AG10803 (cell line): ENCODE measurements at regions not wholly inside any gene's neighbourhood (a gene's known extent, or its start where the extent isn't known, plus 50 kb on each side); places are given as distances from the start of the nearest gene placed in this dataset.

Source experiments
- DNase-seq: peaks from one replicate; pipeline ENCODE4 v3.0.0; 2010; ENCODE audit warnings: low read depth
- H3K4me3 ChIP-seq: 2 replicates; pipeline ENCODE4 v1.5.1; 2011; ENCODE audit warnings: mild to moderate bottlenecking, low read length, control low read depth
- TF ChIP-seq, protein P1 (sequence below): conservative IDR thresholded peaks from 2 replicates; pipeline ENCODE4 v1.5.1; 2011; ENCODE audit warnings: mild to moderate bottlenecking, low read length, control low read depth, inconsistent platforms

DNA sequence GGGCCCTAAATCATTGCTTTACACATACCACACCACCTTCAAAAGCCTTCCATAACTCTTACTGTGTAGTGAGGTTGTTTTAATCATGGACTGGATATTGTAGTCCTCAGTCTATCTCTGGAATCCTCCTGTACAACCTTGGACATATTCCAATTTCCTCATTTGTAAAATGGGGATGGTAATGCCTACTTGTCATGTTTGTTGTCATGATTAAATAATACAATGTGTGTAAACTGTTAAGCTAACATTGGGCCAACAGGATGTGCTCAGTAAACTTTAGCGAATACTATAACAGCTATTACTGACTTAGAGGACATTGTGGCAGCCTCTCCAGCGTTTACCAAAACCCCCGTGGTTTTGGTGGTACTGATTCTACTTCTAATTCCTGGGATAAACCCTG, 74.7 kb upstream of the PTPRM start:
- no peak overlapping the region for H3K4me3 ChIP-seq
- no peak for DNase-seq
- TF ChIP-seq, protein P1, sequence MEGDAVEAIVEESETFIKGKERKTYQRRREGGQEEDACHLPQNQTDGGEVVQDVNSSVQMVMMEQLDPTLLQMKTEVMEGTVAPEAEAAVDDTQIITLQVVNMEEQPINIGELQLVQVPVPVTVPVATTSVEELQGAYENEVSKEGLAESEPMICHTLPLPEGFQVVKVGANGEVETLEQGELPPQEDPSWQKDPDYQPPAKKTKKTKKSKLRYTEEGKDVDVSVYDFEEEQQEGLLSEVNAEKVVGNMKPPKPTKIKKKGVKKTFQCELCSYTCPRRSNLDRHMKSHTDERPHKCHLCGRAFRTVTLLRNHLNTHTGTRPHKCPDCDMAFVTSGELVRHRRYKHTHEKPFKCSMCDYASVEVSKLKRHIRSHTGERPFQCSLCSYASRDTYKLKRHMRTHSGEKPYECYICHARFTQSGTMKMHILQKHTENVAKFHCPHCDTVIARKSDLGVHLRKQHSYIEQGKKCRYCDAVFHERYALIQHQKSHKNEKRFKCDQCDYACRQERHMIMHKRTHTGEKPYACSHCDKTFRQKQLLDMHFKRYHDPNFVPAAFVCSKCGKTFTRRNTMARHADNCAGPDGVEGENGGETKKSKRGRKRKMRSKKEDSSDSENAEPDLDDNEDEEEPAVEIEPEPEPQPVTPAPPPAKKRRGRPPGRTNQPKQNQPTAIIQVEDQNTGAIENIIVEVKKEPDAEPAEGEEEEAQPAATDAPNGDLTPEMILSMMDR = no peak

DNA sequence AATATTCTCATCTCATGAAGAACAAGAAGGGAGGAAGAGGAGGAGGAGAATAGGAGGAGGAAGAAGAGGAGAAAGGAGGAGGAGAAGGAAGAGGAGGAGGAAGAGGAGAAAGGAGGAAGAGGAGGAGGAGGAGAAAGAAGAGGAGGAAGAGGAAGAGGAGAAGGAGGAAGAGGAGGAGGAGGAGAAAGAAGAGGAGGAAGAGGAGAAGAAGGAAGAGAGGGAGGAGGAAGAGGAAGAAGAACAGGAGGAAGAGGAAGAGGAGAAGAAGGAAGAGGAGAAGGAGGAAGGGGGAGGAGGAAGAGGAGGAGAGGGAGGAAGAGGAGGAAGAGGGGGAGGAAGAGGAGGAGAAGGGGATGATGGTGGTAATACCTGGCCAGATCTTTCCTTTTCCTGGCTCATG, 70.0 kb upstream of the PTPRM start:
- DNase-seq = no peak
- H3K4me3 ChIP-seq = no peak overlapping the region
- TF ChIP-seq, protein P1 = no peak

DNA sequence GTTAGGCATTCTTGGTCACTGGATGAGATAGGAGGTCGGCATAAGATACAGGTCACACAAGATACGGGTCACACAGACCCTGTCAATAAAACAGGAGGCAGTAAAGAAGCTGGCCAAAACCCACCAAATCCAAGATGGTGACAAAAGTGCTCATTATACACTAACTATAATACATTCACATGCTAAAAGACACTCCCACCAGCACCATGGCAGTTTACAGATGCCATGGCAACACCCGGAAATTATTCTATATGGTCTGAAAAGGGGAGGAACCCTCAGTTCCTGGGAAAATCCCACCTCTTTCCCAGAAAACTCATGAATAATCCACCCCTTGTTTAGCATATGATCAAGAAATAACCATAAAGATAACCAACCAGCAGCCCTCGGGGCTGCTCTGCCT, 56.0 kb upstream of the PTPRM start:
- H3K4me3 ChIP-seq = no peak overlapping the region
- no peak for DNase-seq
- TF ChIP-seq, protein P1 = no peak

DNA sequence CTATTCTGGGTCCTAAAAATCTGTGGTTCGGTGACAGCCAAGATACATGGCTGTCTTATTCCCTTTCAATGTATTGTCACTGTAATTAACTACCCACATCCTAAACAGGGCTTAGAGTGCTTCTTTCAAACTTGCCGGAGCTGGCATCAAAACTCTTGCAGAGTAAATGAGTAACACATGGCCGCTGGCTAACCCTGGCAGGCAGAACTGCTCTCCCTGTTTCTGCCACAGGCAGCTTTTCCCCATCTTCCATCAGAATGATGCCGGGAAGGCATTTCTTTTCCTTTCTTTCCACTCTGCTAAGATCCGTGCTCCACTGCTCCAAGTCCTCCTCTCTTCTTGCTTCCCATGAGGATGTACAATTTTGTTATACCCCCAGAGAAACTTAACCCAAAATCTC, 54.8 kb upstream of the PTPRM start:
- H3K4me3 ChIP-seq = no peak overlapping the region
- TF ChIP-seq, protein P1 = no peak
- DNase-seq = peak; percentile 32

DNA sequence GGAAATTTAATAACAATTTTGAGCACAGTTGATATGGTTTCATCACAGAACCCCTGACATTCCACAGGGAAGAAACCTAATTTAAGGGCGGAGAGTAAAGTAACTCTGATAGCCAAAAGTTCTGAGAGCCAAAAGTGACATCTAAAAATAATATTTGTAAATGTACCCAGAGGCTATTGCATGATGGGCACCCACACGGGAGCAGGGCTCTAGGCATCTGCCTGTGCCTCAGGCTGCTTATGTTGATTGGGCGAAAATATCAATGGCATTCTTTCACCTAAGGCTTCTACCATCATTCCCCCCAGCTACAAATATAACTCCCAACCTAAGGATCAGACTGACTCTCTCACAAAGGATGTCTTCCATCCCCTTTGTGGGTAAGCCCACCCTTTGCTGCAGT, 54.1 kb upstream of the PTPRM start:
- TF ChIP-seq, protein P1 = no peak
- H3K4me3 ChIP-seq = no peak overlapping the region
- no peak for DNase-seq

DNA sequence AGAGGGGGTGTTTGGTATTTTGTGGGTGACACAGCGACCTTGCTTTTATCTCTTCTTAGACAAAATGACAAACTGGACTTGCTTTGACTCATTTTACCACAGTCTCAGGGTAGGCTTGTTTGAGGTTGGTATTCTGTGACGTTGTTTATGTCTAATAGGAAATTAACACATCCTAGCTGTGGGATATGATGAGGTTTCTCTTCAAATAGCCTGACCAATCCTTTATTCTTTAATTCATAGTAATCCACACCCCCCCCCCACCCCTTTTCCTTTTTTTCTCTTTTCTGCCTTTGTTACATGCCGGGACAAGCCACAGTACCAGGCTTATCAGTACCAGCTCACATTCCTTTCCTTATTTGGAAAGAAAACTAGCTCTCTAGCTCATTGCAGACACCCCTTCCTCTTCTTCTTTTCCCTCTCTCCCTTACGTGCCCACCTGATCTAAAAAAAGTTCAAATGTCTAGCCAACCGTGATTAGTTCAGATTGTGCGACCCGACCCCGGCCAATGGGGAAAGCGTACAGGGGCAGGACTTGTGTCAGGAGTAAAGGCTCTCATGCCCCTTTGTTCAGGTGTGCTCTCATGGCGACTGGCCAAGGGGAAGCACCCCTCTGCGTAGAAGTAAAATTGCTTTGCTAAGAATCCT, 52.2 kb upstream of the PTPRM start:
- H3K4me3 ChIP-seq = no peak overlapping the region
- no peak for DNase-seq
- TF ChIP-seq, protein P1 = no peak

DNA sequence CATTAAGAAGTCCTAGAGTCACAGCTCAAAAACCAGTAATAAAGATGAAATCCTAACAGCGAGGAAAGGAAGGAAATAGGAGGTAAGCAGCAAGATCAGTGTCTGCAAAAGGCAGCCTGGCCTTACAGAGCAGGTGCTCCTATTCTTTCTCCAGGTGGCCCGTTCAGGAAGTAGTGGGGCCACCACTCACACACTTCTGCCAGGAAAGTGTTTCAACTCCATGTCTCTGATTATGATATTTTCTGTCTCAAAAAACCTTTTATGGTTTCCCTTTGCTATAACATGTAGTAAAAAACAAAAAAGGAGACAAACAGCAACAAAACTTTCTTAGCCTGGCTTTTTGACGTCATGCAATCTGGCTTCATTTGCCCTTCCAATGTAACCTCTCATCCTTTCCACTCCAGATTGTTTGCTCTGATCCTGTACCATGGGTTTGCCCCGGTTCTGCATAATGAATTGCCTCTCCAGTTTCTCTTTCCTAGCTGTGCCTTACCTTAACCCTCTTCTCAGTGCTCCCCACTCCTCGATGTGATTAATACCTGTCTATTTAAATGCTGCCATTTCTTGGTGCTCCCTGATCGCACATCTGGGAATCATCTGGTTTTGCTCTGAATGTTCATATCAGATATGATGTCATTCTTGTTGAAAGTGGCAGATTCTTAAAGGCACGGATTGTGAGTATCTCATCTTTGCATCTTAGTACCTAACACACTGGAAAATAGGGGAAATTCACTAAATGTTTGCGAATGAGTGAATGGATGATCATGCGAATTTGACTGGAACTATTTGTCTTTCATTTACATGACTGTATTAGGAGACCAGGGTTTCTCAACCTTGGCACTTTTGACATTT, 50.6 kb upstream of the PTPRM start:
- no peak for DNase-seq
- no peak overlapping the region for H3K4me3 ChIP-seq
- TF ChIP-seq, protein P1 = no peak
